HepG2 (cell line): ENCODE measurements at regions not wholly inside any gene's neighbourhood (a gene's known extent, or its start where the extent isn't known, plus 50 kb on each side); places are given as distances from the start of the nearest gene placed in this dataset.

Experiments
- ATAC-seq: fragments of 200-7000 bp; cut with Tn5 transposase; 3 replicates; pipeline ENCODE4 v1.9.1; 2020; ENCODE audit warnings: mild to moderate bottlenecking, moderate library complexity
- BruUV-seq: library from RNA; stranded (reverse); fragments of 400-500 nt; replicated peaks from 2 replicates; lab custom pipeline; 2021; lab: Mats Ljungman, UMichigan
- CTCF ChIA-PET: fragments of 300-600 bp; formaldehyde crosslinking; extraction: SDS; loops from one replicate; lab custom pipeline; 2021; ENCODE audit warnings: low total read pairs, inconsistent platforms, low intra/inter-chr PET ratio; lab: Yijun Ruan, JAX
- POLR2A ChIA-PET: fragments of 350-600 bp; sonication (Branson Sonifier 250); formaldehyde crosslinking; loops from one replicate; lab custom pipeline; 2020; ENCODE audit warnings: antibody characterized with exemption, inconsistent platforms; lab: Yijun Ruan, JAX
- DNase-seq: peaks from one replicate; pipeline ENCODE4 v3.0.0-alpha.2; 2015; ENCODE audit warnings: low spot score
- FAIRE-seq: peaks from 3 replicates; lab custom pipeline; 2011; peaks lifted over from hg19 to GRCh38; lab: Jason Lieb, UNC
- H2AFZ ChIP-seq: one replicate; pipeline ENCODE4 v1.6.1; 2011; ENCODE audit warnings: low read length, inconsistent platforms
- H3K27ac ChIP-seq: fragments of 300-600 bp; 3 replicates; pipeline ENCODE4 v1.8.0; 2011; ENCODE audit warnings: mixed run types, mild to moderate bottlenecking, mixed read lengths, low read length, inconsistent platforms; ENCODE audit not compliant: insufficient read depth; ENCODE audit errors: extremely low read length
- H3K27me3 ChIP-seq, 2 experiments: fragments of 200-600 bp in 1 of 2; 2 replicates in 1 of 2; 3 replicates in 1 of 2; pipeline versions ENCODE4 v1.6.0 to v1.8.0; 2011; ENCODE audit warnings: low read length in 2 of 2, mild to moderate bottlenecking in 2 of 2, moderate library complexity in 2 of 2, inconsistent platforms in 1 of 2; ENCODE audit not compliant: insufficient read depth in 2 of 2, control insufficient read depth in 1 of 2
- H3K36me3 ChIP-seq, 2 experiments: fragments of 200-600 bp in 1 of 2; replicated peaks in 1 of 2; 2 replicates in 1 of 2; 3 replicates in 1 of 2; pipeline versions ENCODE4 v1.5.1 to v1.8.0; 2011; ENCODE audit warnings: low read length in 2 of 2, inconsistent platforms in 1 of 2; ENCODE audit not compliant: insufficient read depth in 2 of 2, control insufficient read depth in 1 of 2
- H3K4me1 ChIP-seq: 2 replicates; pipeline ENCODE4 v1.5.1; 2012; ENCODE audit warnings: low read length, inconsistent platforms; ENCODE audit not compliant: insufficient read depth
- H3K4me2 ChIP-seq: 2 replicates; pipeline ENCODE4 v1.6.0; 2011; ENCODE audit warnings: low read depth, low read length, inconsistent platforms
- H3K4me3 ChIP-seq, 3 experiments: fragments of 200-600 bp in 1 of 3; sonication (generic), shearing (Covaris generic) in 1 of 3; replicated peaks in 1 of 3; 2 replicates each; pipeline ENCODE4 v1.5.1; 2011 to 2016; ENCODE audit warnings: low read length in 3 of 3, inconsistent platforms in 2 of 3, low read depth in 2 of 3, mild to moderate bottlenecking in 2 of 3, control low read depth in 1 of 3, mixed read lengths in 1 of 3; ENCODE audit not compliant: insufficient read depth in 1 of 3
- H3K79me2 ChIP-seq: one replicate; pipeline ENCODE4 v1.6.1; 2011; ENCODE audit warnings: low read length, inconsistent platforms; ENCODE audit not compliant: insufficient read depth
- H3K9ac ChIP-seq: 2 replicates; pipeline ENCODE4 v1.6.0; 2011; ENCODE audit warnings: mild to moderate bottlenecking, low read depth, low read length, inconsistent platforms; ENCODE audit not compliant: insufficient read depth
- H3K9me3 ChIP-seq: 2 replicates; pipeline ENCODE4 v1.5.1; 2012; ENCODE audit warnings: mild to moderate bottlenecking, low read length
- H4K20me1 ChIP-seq: 2 replicates; pipeline ENCODE4 v1.6.0; 2011; ENCODE audit warnings: inconsistent platforms, mild to moderate bottlenecking, low read length, moderate library complexity; ENCODE audit not compliant: insufficient read depth
- EP300 ChIP-seq, 3 experiments: sonication (generic) in 1 of 3; formaldehyde crosslinking in 1 of 3; IDR thresholded peaks; 2 replicates each; pipeline versions ENCODE4 v1.5.1 to v1.6.1; 2011 to 2020; ENCODE audit warnings: low read depth in 2 of 3, low read length in 2 of 3, borderline replicate concordance in 1 of 3, improper control_type of control experiment in 1 of 3, mild to moderate bottlenecking in 1 of 3, missing genetic modification reagents in 1 of 3, moderate library complexity in 1 of 3
- IRX3 ChIP-seq: sonication (generic); formaldehyde crosslinking; IDR thresholded peaks from 2 replicates; pipeline ENCODE4 v1.8.1; 2023; ENCODE audit warnings: mild to moderate bottlenecking, low read depth, missing genetic modification reagents, borderline replicate concordance
- ISX ChIP-seq: sonication (generic); formaldehyde crosslinking; conservative IDR thresholded peaks from 2 replicates; pipeline ENCODE4 v1.5.0; 2020; ENCODE audit warnings: missing genetic modification reagents
- JUND ChIP-seq: sonication (generic); formaldehyde crosslinking; IDR thresholded peaks from 2 replicates; pipeline ENCODE4 v1.8.0; 2022; ENCODE audit warnings: mild to moderate bottlenecking, missing genetic modification reagents
- NKX3-1 ChIP-seq: sonication (generic); formaldehyde crosslinking; IDR thresholded peaks from 2 replicates; pipeline ENCODE4 v1.5.0; 2020; ENCODE audit warnings: missing genetic modification reagents
- POLR2AphosphoS2 ChIP-seq: IDR thresholded peaks from 2 replicates; pipeline ENCODE4 v1.6.1; 2011; ENCODE audit warnings: low read depth, low read length, improper control_type of control experiment
- SMAD1 ChIP-seq: sonication (generic); formaldehyde crosslinking; IDR thresholded peaks from 2 replicates; pipeline ENCODE4 v1.4.0; 2020; ENCODE audit warnings: missing genetic modification reagents, low read depth, mild to moderate bottlenecking, borderline replicate concordance
- TBP ChIP-seq: sonication (generic); formaldehyde crosslinking; IDR thresholded peaks from 2 replicates; pipeline ENCODE4 v1.5.0; 2020; ENCODE audit warnings: missing genetic modification reagents
- ZMYM2 ChIP-seq: sonication (generic); formaldehyde crosslinking; IDR thresholded peaks from 2 replicates; pipeline ENCODE4 v1.8.0; 2022; ENCODE audit warnings: mild to moderate bottlenecking, missing genetic modification reagents
- ZNF337 ChIP-seq: sonication (generic); formaldehyde crosslinking; IDR thresholded peaks from 2 replicates; pipeline ENCODE4 v1.5.1; 2020; ENCODE audit warnings: missing genetic modification reagents, low read depth, mild to moderate bottlenecking, borderline replicate concordance
- ZNF350 ChIP-seq: sonication (generic); formaldehyde crosslinking; IDR thresholded peaks from 2 replicates; pipeline ENCODE4 v1.4.0; 2020; ENCODE audit warnings: mild to moderate bottlenecking, low read depth, missing genetic modification reagents, borderline replicate concordance
- ZNF44 ChIP-seq: sonication (generic); formaldehyde crosslinking; IDR thresholded peaks from 2 replicates; pipeline ENCODE4 v1.5.1; 2020; ENCODE audit warnings: mild to moderate bottlenecking, missing genetic modification reagents
- ZNF878 ChIP-seq: sonication (generic); formaldehyde crosslinking; IDR thresholded peaks from 2 replicates; pipeline ENCODE4 v1.8.1; 2023; ENCODE audit warnings: mild to moderate bottlenecking, missing genetic modification reagents, moderate library complexity
- WGBS: methylation state at CpG from one replicate; pipeline ENCODE4 v1.1.6; 2017; ENCODE audit warnings: low lambda C conversion rate; 5-methylcytosine and 5-hydroxymethylcytosine counted together
- in situ Hi-C: cut with HindIII; loops from 2 replicates; pipeline ENCODE4 v1.10.0; 2017; ENCODE audit warnings: low pct_unique_long_range_greater_than_20kb; ENCODE audit not compliant: extremely low pct_ligation_motif_present
- intact Hi-C: fragments of 100-400 bp; cut with micrococcal nuclease; formaldehyde crosslinking; loops from one replicate; pipeline ENCODE4 v1.10.0; 2022; ENCODE audit not compliant: unreplicated experiment
- TF ChIP-seq, protein P1 (sequence below): sonication (generic); formaldehyde crosslinking; conservative IDR thresholded peaks from 2 replicates; pipeline ENCODE4 v1.8.0; 2022; ENCODE audit warnings: mild to moderate bottlenecking, moderate library complexity, missing genetic modification reagents
- TF ChIP-seq, protein P2 (sequence below): sonication (generic); formaldehyde crosslinking; IDR thresholded peaks from 2 replicates; pipeline ENCODE4 v1.8.0; 2022; ENCODE audit warnings: mild to moderate bottlenecking, missing genetic modification reagents
- TF ChIP-seq, protein P3 (sequence below): IDR thresholded peaks from 2 replicates; pipeline ENCODE4 v1.6.1; 2016; ENCODE audit warnings: low read depth, borderline replicate concordance
- TF ChIP-seq, protein P4 (sequence below): sonication (generic); formaldehyde crosslinking; IDR thresholded peaks from 2 replicates; pipeline ENCODE4 v1.4.0; 2020; ENCODE audit warnings: mild to moderate bottlenecking, missing genetic modification reagents

- POLR2A ChIA-PET, result no interaction called here
- Histone ChIP-seq H3K79me2 (no peaks in the 10 kb centered on the region), H3K36me3 (no peaks in the 10 kb centered on the region), H3K4me1 (no peaks in the 10 kb centered on the region), H2AFZ (no peak overlapping the region), H3K9ac (no peak overlapping the region), H3K9me3 (0 out of 2 replicates have a peak, but pooled peaks cover 6% of the 10 kb centered on the region), H3K27ac (no peak overlapping the region), H4K20me1 (no peaks in the 10 kb centered on the region), H3K27me3 (no peaks in the 10 kb centered on the region), H3K4me3 (no peak overlapping the region), H3K4me2 (no peak overlapping the region)
- DNase-seq (no peak), ATAC-seq (no peak), FAIRE-seq (no peak)
- TF ChIP-seq ZNF350, result no peak
- TF ChIP-seq POLR2AphosphoS2, result no peak
- TF ChIP-seq NKX3-1 (CRISPR knock-in tag), result no peak
- TF ChIP-seq ZNF44 (CRISPR knock-in tag), result no peak
- TF ChIP-seq, protein P1, sequence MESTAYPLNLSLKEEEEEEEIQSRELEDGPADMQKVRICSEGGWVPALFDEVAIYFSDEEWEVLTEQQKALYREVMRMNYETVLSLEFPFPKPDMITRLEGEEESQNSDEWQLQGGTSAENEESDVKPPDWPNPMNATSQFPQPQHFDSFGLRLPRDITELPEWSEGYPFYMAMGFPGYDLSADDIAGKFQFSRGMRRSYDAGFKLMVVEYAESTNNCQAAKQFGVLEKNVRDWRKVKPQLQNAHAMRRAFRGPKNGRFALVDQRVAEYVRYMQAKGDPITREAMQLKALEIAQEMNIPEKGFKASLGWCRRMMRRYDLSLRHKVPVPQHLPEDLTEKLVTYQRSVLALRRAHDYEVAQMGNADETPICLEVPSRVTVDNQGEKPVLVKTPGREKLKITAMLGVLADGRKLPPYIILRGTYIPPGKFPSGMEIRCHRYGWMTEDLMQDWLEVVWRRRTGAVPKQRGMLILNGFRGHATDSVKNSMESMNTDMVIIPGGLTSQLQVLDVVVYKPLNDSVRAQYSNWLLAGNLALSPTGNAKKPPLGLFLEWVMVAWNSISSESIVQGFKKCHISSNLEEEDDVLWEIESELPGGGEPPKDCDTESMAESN (CRISPR knock-in tag), result no peak
- TF ChIP-seq, protein P2, sequence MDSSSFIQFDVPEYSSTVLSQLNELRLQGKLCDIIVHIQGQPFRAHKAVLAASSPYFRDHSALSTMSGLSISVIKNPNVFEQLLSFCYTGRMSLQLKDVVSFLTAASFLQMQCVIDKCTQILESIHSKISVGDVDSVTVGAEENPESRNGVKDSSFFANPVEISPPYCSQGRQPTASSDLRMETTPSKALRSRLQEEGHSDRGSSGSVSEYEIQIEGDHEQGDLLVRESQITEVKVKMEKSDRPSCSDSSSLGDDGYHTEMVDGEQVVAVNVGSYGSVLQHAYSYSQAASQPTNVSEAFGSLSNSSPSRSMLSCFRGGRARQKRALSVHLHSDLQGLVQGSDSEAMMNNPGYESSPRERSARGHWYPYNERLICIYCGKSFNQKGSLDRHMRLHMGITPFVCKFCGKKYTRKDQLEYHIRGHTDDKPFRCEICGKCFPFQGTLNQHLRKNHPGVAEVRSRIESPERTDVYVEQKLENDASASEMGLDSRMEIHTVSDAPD, result no peak
- TF ChIP-seq, protein P3, sequence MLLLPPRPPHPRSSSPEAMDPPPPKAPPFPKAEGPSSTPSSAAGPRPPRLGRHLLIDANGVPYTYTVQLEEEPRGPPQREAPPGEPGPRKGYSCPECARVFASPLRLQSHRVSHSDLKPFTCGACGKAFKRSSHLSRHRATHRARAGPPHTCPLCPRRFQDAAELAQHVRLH (CRISPR knock-in tag), result no peak
- no peak for TF ChIP-seq IRX3 (CRISPR knock-in tag)
- TF ChIP-seq ZNF337 (CRISPR knock-in tag), result no peak
- TF ChIP-seq SMAD1 (CRISPR knock-in tag), result no peak
- TF ChIP-seq ZNF878 (CRISPR knock-in tag), result no peak
- no peak for TF ChIP-seq ISX
- no peak for TF ChIP-seq EP300 (IDR thresholded peaks at IDR 0.05; ENCODE audit: low read depth in 2 of 2, low read length in 2 of 2)
- no peak for TF ChIP-seq EP300 (CRISPR knock-in tag; IDR thresholded peaks at IDR 0.05; ENCODE audit: borderline replicate concordance)
- TF ChIP-seq ZMYM2 (CRISPR knock-in tag), result no peak
- TF ChIP-seq JUND (CRISPR knock-in tag), result no peak
- TF ChIP-seq, protein P4, sequence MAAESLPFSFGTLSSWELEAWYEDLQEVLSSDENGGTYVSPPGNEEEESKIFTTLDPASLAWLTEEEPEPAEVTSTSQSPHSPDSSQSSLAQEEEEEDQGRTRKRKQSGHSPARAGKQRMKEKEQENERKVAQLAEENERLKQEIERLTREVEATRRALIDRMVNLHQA (CRISPR knock-in tag), result no peak
- TF ChIP-seq TBP (CRISPR knock-in tag), result no peak
- 3% methylated on average over 5 of the region's 5 CpGs for WGBS
- intact Hi-C loops (no loop called here), in situ Hi-C loops (no loop called here)
- CTCF ChIA-PET, result no interaction called here
- BruUV-seq, result no TSS peak
Measured at GRCh38 chr2:2422621-2423020, 91.5 kb upstream of the MYT1L start.
